ENCODE measurements at regions not wholly inside any gene's neighbourhood (a gene's known extent, or its start where the extent isn't known, plus 50 kb on each side); places are given as distances from the start of the nearest gene placed in this dataset.

DNA sequence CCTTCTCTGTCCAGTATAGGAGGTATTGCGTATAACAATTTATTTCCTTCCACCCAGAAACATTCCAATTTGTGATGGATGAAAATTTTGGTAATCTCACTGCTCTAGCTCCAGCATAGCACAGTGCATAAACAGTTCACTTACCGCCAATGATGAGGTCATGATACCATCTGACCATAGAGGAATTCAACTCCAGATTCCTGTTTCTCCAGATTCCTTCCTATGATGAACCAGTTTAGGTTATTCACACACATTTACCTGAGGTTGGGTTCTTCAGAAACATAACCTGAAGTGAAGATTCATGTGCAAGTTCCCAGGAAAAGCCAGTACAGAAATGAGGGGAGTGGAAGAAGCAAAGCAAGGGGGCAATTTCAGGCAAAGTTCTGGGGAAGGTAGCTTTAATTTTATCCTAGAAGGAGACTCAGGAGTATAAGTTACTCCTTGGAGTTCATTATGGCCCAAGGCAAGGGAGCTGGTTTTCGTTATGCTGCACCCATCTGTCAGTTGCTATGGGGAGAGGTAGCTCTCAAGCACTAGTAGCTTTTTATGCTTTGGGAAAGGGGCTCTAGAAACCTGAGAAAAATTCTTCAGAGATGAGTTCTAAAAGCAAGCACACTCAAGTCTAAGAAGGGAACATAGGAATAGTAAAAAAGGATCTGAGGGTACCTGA, 121.6 kb downstream of the CASP12 start:
- no peaks in the 10 kb centered on the region for H3K4me1 ChIP-seq (ENCODE audit: control insufficient read depth, insufficient read depth, low read length)
- H3K9me3 ChIP-seq (ENCODE audit: control insufficient read depth, insufficient read depth, low read depth, low read length) = no peaks in the 10 kb centered on the region
- no peaks in the 10 kb centered on the region for H3K36me3 ChIP-seq (ENCODE audit: control insufficient read depth in 2 of 2, insufficient read depth in 1 of 2, low read length in 2 of 2)
- POLR2A ChIA-PET = no interaction called here
- CTCF ChIA-PET = interaction anchor here (0.6 to 0.8 kb wide), 2 partner anchors 41 to 1086 kb away, joined by 4 to 6 read pairs; no protein-coding TSS in a partner anchor
- no peak for TF ChIP-seq ZNF112 (tag by site-specific recombination; IDR thresholded peaks at IDR 0.05)
- no peak for TF ChIP-seq ZNF571 (tag by site-specific recombination; IDR thresholded peaks at IDR 0.05)
- no peak overlapping the region for H3K27ac ChIP-seq (ENCODE audit: extremely low read depth, low read depth, low read length)
- no peak overlapping the region for H3K4me3 ChIP-seq (ENCODE audit: low read depth, low read length)

DNA sequence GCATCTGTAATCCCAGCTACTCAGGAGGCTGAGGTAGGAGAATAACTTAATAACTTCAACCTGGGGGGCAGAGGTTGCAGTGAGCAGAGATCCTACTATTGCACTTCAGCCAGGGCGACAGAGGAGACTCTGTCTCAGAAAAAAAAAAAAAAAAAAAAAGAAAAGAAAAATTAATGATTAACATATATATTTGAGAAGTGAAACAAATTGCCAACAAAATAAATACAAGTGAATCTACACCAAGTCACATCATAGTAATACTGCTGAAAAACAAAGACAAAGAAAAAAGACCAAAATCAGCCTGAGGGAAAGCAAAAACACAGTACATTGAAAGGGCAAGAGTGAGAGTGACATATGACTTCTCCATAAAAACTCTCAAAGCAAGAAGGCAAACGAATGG, 123.7 kb downstream of the CASP12 start:
- H3K4me1 ChIP-seq (ENCODE audit: control insufficient read depth, insufficient read depth, low read length) = no peaks in the 10 kb centered on the region
- ChIA-PET POLR2A (no interaction called here), CTCF (no interaction called here)
- TF ChIP-seq ZNF791 (tag by site-specific recombination; IDR thresholded peaks at IDR 0.05) = no peak
- TF ChIP-seq KLF7 (tag by site-specific recombination; IDR thresholded peaks at IDR 0.05; ENCODE audit: borderline replicate concordance) = no peak
- TF ChIP-seq HOXC10 (CRISPR knock-in tag; IDR thresholded peaks at IDR 0.05) = no peak
- TF ChIP-seq, protein P1, sequence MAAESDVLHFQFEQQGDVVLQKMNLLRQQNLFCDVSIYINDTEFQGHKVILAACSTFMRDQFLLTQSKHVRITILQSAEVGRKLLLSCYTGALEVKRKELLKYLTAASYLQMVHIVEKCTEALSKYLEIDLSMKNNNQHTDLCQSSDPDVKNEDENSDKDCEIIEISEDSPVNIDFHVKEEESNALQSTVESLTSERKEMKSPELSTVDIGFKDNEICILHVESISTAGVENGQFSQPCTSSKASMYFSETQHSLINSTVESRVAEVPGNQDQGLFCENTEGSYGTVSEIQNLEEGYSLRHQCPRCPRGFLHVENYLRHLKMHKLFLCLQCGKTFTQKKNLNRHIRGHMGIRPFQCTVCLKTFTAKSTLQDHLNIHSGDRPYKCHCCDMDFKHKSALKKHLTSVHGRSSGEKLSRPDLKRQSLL (tag by site-specific recombination; IDR thresholded peaks at IDR 0.05) = no peak
- TF ChIP-seq, protein P2, sequence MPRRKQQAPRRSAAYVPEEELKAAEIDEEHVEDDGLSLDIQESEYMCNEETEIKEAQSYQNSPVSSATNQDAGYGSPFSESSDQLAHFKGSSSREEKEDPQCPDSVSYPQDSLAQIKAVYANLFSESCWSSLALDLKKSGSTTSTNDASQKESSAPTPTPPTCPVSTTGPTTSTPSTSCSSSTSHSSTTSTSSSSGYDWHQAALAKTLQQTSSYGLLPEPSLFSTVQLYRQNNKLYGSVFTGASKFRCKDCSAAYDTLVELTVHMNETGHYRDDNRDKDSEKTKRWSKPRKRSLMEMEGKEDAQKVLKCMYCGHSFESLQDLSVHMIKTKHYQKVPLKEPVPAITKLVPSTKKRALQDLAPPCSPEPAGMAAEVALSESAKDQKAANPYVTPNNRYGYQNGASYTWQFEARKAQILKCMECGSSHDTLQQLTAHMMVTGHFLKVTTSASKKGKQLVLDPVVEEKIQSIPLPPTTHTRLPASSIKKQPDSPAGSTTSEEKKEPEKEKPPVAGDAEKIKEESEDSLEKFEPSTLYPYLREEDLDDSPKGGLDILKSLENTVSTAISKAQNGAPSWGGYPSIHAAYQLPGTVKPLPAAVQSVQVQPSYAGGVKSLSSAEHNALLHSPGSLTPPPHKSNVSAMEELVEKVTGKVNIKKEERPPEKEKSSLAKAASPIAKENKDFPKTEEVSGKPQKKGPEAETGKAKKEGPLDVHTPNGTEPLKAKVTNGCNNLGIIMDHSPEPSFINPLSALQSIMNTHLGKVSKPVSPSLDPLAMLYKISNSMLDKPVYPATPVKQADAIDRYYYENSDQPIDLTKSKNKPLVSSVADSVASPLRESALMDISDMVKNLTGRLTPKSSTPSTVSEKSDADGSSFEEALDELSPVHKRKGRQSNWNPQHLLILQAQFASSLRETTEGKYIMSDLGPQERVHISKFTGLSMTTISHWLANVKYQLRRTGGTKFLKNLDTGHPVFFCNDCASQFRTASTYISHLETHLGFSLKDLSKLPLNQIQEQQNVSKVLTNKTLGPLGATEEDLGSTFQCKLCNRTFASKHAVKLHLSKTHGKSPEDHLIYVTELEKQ (tag by site-specific recombination; IDR thresholded peaks at IDR 0.05; ENCODE audit: borderline replicate concordance) = no peak
- no peak for TF ChIP-seq HOXA7 (CRISPR knock-in tag; IDR thresholded peaks at IDR 0.05; ENCODE audit: borderline replicate concordance)
- TF ChIP-seq, protein P3, sequence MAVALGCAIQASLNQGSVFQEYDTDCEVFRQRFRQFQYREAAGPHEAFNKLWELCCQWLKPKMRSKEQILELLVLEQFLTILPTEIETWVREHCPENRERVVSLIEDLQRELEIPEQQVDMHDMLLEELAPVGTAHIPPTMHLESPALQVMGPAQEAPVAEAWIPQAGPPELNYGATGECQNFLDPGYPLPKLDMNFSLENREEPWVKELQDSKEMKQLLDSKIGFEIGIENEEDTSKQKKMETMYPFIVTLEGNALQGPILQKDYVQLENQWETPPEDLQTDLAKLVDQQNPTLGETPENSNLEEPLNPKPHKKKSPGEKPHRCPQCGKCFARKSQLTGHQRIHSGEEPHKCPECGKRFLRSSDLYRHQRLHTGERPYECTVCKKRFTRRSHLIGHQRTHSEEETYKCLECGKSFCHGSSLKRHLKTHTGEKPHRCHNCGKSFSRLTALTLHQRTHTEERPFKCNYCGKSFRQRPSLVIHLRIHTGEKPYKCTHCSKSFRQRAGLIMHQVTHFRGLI (tag by site-specific recombination; IDR thresholded peaks at IDR 0.05) = no peak
- TF ChIP-seq OSR2 (tag by site-specific recombination; IDR thresholded peaks at IDR 0.05) = no peak
- no peak for TF ChIP-seq ZBTB21 (tag by site-specific recombination; IDR thresholded peaks at IDR 0.05)
- TF ChIP-seq, protein P4, sequence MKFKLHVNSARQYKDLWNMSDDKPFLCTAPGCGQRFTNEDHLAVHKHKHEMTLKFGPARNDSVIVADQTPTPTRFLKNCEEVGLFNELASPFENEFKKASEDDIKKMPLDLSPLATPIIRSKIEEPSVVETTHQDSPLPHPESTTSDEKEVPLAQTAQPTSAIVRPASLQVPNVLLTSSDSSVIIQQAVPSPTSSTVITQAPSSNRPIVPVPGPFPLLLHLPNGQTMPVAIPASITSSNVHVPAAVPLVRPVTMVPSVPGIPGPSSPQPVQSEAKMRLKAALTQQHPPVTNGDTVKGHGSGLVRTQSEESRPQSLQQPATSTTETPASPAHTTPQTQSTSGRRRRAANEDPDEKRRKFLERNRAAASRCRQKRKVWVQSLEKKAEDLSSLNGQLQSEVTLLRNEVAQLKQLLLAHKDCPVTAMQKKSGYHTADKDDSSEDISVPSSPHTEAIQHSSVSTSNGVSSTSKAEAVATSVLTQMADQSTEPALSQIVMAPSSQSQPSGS (tag by site-specific recombination; IDR thresholded peaks at IDR 0.05; ENCODE audit: low read depth) = no peak
- no peak for TF ChIP-seq ZNF677 (tag by site-specific recombination; IDR thresholded peaks at IDR 0.05)
- no peak for TF ChIP-seq BCL11B (tag by site-specific recombination; IDR thresholded peaks at IDR 0.05; ENCODE audit: low read depth)
- TF ChIP-seq ZNF133 (tag by site-specific recombination; IDR thresholded peaks at IDR 0.05) = no peak
- no peak overlapping the region for H3K4me3 ChIP-seq (ENCODE audit: low read depth, low read length)
- no peaks in the 10 kb centered on the region for H3K9me3 ChIP-seq (ENCODE audit: control insufficient read depth, insufficient read depth, low read depth, low read length)
- H3K36me3 ChIP-seq (ENCODE audit: control insufficient read depth in 2 of 2, insufficient read depth in 1 of 2, low read length in 2 of 2) = no peaks in the 10 kb centered on the region
- H3K27ac ChIP-seq (ENCODE audit: extremely low read depth, low read depth, low read length) = no peak overlapping the region

Data from HEK293 (cell line).